ENCODE measurements at regions not wholly inside any gene's neighbourhood (a gene's known extent, or its start where the extent isn't known, plus 50 kb on each side); places are given as distances from the start of the nearest gene placed in this dataset.

DNA sequence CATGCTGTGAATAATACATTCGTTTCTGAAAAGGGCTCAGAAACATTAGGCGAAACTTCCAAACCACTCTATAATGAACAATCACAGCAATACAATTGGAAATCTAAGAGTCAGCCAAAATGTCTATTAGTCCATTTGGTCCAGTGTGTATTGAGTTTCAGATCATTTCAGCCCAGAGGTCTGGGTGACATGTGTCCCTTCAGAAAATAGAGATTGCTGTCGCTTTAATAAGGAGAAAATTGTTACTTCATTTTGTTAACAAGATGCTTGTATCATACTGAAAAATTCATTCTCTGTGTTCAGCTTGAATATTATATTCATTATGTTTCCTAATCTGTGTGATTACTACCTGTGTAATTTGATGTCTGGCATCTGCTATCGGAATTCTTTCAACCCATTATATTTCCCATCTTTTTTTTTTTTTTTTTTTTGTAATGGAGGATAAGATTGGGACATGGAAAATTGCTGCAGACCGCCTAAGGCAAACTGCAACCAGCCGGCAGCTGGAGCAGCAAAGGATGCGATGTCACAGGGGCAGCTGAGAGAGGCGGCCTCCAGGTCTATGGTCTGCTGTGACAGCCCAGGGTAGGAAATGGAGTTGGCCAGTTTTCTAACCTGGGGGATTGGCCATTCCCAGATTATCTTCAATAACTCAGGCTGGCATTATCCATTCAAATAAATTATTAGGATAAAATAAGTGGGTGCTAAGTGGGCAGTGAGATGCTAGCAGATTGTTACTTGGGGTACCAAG lies 170.9 kb upstream of the NPVF start:
- DNase-seq = no peak

DNA sequence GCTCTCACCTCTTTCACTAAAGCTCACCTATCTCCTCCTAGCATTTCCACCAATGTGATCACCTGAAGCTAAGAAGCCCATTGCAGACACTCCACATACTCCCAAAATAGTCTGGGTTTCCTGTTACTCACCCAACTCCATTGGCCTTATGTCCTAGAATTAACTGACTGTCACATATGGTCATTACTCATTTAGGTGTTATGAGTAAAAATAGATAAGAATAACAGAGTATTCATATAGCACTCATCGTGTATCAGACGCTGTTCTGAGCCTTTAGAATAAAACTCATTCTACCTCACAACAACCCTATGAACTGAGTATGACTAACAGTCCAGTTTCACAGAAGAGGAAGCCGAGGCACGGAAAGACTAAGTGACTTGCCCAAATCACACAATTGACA lies 174.2 kb upstream of the NPVF start:
- DNase-seq = no peak

DNA sequence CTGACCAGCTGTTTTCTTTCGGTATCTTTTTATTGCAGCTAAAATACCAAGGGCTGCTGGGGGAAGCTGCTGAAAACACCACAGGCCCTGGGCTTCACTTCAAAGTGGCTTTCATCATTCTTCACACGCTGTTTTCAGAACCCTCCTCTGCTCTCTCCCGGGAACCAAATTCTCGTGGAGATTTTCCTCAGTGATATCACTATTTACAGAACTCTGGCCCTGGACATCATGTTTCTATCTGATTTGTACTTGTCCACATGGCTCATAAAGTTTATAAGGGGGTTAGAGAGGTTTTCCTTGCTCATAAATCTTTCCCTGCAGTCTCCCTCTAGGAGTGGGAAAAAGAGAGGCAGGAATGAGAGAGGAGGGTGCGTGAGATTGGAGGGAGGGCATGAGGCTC lies 177.4 kb upstream of the NPVF start:
- DNase-seq = no peak

DNA sequence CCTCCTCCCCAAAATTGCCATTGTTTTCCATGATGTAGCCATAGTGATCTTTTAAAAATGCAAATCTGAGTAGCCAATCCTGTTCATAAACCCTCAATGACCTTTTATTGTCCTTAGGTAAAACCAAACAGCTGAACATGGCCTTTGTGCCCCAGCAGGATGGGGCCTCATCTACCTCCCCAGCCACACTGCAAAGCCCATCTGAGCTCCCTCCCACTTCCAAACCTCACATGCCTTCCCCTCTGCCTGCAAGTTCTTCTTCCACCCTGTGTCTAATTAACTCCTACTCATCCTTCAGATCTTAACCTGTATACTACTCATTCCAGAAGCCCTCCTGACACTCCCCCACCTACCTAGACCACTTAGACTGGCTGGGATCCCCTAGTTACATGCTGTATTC lies 178.8 kb upstream of the NPVF start:
- DNase-seq = no peak

DNA sequence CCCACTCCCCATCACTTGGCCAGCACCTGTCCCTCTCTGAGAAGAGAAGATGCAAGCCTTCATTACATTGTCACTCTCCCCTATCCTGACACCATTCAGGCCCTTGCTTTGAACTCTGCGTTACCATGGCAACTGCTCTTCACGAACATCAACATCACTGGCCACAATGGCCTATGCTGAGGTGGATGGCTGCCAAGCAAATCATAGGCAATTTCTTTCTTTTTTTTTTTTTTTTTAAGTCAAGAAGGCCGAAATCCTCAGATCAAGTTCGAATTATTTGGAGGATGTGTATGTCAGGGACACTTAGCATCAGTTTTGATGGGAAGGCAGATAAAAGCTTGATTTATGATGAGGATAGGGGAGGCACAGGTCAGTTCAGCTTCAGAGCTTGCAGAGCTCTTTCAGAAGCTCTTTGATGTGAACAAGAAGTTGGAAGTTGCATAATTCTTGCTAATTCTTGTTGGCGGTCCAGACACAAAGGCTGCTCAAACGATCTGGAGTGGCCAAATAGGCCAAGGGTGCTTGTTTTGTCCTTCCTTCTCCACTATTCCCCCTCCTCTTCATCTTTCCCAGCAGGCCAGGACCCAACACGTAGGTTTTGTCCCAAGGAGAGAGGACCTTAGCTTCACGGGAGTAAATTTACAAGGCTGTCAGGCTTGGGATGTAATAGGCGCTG lies 179.9 kb upstream of the NPVF start:
- DNase-seq = no peak

DNA sequence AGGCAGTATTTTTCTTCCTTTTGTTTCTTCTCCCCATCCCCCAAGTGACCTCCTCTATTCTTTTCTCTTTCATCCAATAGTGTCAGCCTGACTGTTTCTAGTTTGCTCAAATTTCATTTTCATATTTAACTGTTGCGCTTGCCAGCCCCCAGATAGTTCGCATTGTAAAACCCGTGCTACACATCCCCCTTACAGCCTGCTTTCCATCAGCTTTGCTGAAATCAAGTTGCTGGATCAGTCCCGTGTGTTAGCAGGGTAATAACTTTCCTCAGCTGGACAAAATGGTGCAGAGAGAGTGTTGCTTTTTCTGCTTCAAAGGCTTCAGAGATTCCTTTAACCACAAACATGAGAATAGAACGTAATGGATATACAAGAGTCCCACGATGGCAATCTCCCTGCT lies 180.6 kb upstream of the NPVF start:
- no peak for DNase-seq

DNA sequence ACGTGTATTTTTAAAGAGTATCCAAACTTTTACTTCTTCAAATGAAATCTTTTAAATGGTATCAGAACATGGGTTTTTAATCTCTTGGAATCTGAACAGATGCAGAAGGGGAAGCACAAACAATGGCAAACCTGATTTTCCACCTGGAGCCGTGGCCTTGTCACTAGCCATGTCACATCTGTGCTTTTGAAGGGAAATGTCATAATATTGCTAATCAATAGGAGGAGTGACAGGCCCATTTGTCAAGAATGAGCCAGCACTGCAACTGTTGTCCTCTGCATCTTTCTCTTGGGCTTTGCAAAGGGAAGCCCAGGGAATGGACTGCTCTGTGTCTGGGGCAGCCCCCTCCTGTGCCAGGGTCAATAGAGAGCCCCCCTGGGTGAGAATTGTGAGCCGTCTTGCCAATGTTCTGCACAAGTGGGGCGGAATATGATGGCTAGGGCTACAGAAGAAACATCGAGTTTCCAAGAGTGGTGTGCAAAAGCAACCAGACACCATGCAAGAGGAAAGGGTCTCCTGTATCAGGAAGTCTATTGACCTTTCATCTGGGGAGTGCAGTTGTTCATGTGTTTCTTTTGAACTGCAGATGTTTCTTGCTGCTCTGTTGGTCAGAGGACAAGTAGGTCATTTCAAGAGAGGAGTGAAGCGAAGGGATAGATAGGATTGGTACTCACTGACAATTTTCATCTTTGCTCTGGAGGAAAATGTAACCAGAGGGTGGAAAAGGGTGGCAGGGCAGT lies 181.8 kb upstream of the NPVF start:
- DNase-seq = no peak

DNA sequence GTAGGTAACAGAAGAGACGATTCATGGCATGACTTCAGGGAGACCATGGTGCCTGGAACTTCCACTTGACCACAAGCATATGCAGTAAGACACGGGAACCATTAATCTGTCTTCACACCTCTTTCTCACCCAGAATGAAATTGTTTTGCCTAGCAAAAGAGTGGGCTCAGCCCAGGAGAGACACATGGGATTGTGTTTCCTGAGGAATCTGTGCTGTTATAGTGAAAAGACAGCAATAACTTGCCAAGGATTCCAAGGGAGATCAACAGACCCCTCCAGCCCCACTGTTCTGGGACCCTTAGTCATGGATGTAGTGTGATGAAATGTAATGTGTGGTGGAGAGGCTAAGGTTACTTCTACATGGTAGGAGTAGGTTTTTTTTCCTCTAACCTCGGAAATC lies 192.5 kb upstream of the NPVF start:
- no peak for DNase-seq

DNA sequence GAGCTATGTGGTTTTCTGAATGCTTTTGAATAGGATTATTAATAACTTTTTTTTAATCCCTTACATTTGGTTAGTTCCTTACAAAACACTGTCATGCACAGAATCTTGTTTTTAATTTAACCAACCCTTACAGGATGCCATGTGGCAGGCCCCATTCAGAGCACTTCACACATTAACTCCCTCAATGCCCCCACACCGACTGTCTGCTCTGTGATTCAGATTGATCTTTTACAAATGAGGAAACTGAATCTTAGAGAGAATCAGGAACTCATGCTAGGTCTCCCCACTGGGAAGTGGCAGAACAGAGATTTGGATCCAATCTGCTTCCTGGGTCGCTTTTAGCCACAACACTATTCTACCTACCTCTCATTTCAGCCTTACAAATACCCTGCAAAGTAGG lies 195.8 kb upstream of the NPVF start:
- no peak for DNase-seq

DNA sequence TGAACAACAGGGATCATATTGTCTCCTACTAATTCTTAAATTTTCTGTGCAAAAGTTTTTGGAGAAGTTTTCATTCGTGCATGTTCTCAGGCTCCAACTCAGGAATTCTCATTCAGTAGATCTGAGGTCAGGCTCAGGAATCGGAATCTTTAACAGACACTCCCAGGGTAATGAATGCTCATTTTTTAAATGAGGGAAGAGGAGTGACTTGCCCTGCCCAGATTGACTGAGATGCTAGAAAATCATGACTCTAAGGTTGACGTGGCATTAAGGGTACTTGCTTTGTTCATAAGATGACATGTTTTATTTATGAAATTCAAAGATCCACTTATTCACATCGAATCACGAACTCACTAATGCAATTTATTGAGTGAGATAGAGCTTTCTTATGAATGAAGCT lies 196.6 kb upstream of the NPVF start:
- no peak for DNase-seq

DNA sequence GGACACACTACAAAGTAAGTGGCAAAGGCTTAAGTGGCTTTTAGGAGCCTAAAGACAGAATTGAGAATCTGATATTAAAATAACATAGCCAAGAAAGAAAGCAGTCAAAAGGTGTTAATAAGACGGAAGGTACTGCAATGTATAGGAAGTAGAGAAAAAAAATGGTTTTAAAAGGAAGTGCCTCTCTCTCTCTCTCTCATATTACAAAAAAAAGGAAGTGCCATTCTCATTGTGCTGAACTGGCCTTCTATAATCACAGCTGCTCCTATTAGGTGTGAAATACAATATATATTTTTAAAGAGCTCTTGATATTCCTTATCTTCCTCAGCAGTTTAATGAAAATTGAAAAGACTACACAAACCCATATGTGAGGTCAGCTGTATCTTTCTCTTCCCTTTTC lies 199.4 kb upstream of the NPVF start:
- DNase-seq = no peak

DNA sequence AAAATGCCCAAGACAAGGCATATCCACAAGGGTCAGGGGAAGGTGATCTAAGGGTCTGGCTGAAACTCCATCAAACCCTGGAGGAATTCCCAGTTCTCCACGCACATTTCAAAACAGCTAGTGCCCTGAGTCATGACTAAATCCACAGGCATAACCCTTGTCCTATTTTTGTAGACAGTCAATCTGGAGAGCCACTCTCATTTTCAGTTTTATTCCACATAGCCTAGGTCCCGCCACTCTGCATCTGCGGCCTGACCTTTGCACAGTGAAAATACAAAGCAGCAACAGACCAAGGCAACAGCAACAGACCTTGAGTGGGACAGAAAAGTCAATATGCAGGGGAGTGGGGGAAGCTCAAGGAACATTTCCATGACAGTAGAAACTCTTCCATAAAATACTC lies 201.4 kb upstream of the NPVF start:
- DNase-seq = no peak

DNA sequence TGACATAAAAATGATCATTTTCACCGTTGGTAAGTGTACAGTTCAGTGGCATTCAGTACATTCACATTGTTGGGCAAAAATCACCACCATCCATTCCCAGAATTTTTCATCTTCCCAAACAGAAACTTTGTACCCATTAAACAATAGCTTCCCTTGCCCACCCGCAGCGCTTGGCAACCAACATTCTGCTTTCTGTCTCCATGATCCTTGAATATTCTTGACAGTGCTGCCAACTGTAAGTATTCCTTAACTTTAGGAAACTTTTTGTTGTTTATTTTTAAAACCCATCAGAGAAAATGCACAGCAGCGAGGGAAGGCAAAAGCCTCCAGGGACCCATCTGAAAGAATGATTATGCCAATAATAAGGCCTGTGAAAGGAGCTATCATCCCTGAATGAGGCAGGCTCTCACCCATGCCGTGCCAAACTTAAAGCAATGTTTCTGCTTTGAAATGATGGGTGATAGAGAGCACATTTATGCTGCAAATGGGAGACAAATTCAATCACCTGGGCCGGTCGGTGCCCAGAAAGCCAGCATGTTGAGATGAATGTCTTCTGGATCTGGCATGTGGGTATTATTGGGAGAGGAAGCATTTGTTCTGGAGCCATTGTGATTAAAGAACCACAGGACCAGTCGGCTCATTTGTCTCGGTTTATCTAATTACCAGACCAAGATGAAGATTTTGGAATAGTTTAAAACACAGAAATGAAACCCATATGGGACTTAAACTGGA lies 202.1 kb upstream of the NPVF start:
- DNase-seq = no peak

DNA sequence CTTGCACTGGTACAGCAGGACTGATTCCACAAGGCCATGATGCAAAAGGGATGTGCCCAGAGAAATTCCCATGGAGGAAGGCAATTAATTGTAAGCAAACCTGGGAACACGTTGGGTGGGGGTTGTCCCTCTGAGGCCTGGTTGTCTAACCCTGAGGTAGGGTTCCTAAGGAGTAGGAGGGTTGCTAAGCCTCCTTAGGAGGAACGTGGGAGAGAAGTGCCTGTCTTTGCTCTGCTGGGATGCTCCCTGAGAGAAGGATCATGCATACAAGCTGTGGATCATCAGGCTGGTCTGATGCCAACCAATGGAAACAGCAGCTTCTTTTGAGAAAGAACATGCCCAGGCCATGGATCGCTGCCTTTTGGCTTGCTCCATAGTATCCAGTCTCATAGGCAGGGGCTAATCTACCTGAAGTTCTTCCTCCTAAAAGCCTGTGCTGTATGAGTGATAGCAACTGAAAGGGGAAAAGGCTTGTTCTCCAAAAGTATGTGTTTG lies 203.7 kb upstream of the NPVF start:
- no peak for DNase-seq

DNA sequence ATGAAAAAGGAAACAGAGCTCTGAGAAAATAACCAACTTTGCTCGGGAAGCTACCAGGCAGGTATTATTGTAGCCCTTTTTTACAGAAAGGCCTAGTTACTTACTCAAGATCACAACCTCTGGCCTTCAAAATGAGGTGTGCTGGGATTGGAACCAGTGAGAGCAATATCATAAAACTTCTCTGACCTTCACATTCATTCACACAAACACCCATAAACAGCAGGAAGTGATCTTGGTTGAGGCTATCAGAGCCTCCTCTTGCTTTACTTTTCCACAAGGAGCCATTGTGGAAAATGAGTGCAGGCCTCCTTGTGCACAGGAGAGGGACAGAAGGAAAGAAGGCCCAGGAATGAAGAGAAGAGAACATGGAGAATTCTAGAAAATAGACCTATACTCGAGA lies 204.5 kb upstream of the NPVF start:
- no peak for DNase-seq

DNA sequence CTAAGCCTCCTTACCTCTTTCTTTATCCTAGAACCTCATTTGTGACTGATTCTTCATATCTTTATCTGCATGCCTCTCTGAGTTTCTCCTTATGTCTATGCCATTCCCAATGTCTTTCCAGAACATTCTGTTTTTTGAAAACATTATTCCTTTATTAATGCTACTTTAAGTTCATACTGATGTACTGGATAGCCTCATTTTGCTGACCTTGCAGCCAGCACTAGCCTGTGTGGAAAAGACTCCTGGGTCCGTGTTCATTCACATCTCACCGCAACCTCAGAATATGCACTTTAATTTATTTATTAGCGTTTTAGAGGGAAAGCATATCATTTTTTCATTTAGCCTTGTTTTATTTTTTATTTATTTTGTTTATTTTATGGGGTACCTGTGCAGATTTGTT lies 208.1 kb upstream of the NPVF start:
- DNase-seq = no peak

DNA sequence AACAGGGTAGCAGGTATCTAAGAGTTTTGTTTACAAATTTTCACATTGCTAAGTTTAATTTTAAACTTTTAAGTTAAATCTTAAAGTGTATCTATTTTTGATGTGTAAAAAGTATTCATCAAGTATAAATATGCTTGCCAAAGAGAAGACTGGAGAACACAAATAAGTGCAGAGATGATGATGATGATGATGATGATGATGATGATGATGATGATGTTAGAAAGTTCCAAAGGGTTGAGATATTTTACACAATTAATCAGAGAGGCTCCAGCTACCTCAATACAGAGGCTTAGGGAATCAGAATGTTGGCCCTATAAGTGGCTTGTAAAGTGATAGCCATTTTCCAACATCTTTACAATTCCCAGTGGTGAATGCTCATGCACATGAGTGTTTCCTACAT lies 209.0 kb upstream of the NPVF start:
- no peak for DNase-seq

DNA sequence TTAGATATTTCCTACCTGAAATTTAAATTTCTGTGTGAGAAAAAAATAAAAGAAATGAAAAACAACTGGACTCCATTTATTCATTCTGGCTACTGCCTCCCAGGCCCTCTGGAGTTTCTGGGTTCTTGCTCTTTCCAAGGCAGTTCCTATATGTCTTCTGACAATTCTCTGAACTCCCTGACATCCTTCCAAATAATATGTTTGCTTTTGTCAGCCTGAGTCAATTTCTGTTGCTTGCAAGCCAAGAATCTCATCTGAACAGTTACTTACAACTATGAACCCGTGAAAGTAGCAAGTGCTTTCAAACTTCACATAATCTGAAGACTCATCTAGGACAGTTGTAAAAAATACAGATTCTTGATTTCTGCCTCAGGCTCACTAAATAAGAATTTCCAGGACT lies 216.7 kb upstream of the NPVF start:
- no peak for DNase-seq

DNA sequence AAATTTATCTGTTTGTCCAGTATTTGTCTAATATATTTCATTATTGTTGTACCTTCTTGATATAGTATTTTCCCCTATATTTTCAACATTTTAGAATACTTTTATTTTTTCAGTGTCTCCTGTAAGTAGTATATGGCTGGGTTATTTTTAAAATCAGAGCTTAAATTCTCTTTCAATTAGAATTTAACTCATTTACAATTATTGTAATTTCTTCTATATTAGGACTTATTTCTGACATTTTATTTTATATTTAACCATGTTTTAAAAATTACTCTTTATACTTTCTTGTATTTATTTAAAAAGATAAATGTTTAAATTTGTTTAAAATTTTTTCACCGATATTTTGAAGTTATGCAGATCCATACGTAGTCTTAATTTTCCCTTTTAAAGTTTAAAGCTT lies 220.0 kb upstream of the NPVF start:
- no peak for DNase-seq

DNA sequence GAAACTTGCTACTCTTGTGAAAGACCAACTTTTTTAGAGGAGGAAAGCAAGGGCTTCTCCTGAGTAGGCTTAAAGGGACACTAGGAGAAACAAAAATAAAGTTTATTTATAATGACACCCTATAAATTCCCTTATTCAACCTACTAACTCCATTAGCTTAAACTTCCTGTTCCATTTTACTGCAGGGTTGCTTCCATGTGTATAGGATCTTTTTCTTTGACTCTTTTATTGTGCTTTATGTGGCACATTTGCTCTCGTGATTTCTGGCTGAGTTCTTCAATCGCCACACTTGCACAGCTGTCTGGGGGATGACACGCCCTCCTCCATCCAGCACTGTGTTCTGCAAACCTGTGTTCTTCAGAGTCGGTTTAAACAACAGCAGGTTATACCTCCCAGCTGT lies 225.7 kb upstream of the NPVF start:
- DNase-seq = no peak

DNA sequence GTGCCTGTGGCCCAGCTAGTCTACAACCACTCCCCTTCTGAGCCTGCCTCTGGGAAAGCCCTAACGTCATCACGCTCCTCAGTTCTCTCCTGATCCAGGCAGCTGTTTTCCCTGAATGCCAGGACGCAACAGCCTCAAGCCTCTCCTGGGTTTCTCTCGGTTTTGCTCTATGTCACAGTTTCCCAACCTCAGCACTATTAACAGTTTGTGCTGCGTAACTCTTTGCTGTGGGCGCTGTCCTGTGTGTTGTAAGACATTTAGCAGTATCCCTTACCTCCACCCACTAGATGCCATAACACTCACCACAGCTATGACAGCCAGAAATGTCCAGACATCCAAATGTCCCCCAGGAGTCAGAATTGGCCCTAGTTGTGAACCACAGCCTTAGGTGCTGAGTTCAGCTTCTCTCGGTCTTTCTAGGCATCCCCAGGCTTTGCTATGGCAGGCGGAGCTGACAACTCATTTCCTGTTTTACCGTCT lies 226.3 kb upstream of the NPVF start:
- DNase-seq = no peak

DNA sequence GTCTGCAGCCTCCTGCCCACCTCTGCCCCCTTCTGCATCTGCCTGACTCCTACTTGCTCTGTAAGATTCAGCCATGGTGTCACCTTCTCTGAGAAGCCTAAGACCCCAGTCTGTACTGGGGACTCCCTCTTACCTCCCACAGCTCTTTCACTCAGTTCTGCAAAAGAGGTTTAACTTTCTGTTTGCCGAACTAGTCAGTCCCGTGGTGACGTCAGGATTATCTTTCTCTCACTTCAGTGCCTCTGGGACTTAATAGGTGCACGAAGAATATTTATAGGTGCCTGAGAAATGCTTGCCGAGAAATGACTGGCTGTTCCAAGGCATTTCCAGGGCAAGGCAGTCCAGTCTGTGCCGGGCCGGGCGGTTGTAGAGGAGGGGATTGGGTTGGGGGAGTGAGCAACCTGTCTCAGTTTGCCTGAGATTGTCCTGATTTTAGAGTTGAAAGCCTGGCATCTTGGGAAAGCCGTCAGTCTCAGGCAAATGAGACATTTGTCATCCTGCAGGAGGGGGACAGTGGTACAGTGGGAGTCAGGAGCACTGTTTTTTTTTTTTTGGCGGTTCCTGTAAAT lies 227.5 kb upstream of the NPVF start:
- no peak for DNase-seq

All from CD4-positive, alpha-beta T cell treated with Interleukin-10 for 1 hour (primary cell).